ENCODE measurements at regions not wholly inside any gene's neighbourhood (a gene's known extent, or its start where the extent isn't known, plus 50 kb on each side); places are given as distances from the start of the nearest gene placed in this dataset.

- TF ChIP-seq CTCF (IDR thresholded peaks at IDR 0.05; ENCODE audit: insufficient read depth, low read depth, low read length) (no peak), EZH2 (IDR thresholded peaks at IDR 0.05; ENCODE audit: insufficient read depth, low read length) (no peak)
Observed at GRCh38 chr3:5444253-5444652, 256.7 kb downstream of the EDEM1 start.
